Gastroesophageal sphincter (tissue), 4 donors: ENCODE measurements at regions not wholly inside any gene's neighbourhood (a gene's known extent, or its start where the extent isn't known, plus 50 kb on each side); places are given as distances from the start of the nearest gene placed in this dataset.

Experiments used
- ATAC-seq: fragments of 150-250 bp; one replicate; pipeline ENCODE4 v1.9.1; 2016; ENCODE audit warnings: mild to moderate bottlenecking, moderate library complexity
- H3K27ac ChIP-seq, 4 donors: fragments of 200-600 bp; sonication (generic) in 3 of 4; 1 replicate in 3 of 4; 2 replicates in 1 of 4; pipeline ENCODE4 v1.5.1; 2016 to 2019
- H3K27me3 ChIP-seq: fragments of 200-600 bp; sonication (generic); one replicate; pipeline ENCODE4 v1.5.1; 2019
- H3K36me3 ChIP-seq, 2 donors: fragments of 200-600 bp; sonication (generic); one replicate each; pipeline ENCODE4 v1.5.1; 2019; ENCODE audit warnings: control low read depth in 1 of 2
- H3K4me1 ChIP-seq, 3 donors: fragments of 200-600 bp; sonication (generic); 1 replicate in 2 of 3; 2 replicates in 1 of 3; pipeline ENCODE4 v1.5.1; 2016 to 2019; ENCODE audit warnings: control low read depth in 2 of 3
- H3K4me3 ChIP-seq, 2 donors: fragments of 200-600 bp; sonication (generic); one replicate each; pipeline ENCODE4 v1.5.1; 2019; ENCODE audit warnings: mild to moderate bottlenecking in 1 of 2, moderate library complexity in 1 of 2
- H3K9me3 ChIP-seq, 3 donors: fragments of 200-600 bp; sonication (generic); one replicate each; pipeline ENCODE4 v1.5.1; 2017 to 2019; ENCODE audit warnings: control low read depth in 2 of 3
- CTCF ChIP-seq, 4 experiments: fragments of 200-600 bp in 2 of 4; fragments of 450-650 bp in 2 of 4; sonication (generic) in 1 of 4; IDR thresholded peaks; one replicate each; pipeline ENCODE4 v1.5.1; 2017 to 2019; ENCODE audit warnings: antibody characterized with exemption in 4 of 4, mild to moderate bottlenecking in 2 of 4, moderate library complexity in 2 of 4
- EP300 ChIP-seq: sonication (generic); formaldehyde crosslinking; IDR thresholded peaks from one replicate; pipeline ENCODE4 v1.6.1; 2017; ENCODE audit warnings: antibody characterized with exemption, mild to moderate bottlenecking
- POLR2A ChIP-seq, 2 donors: fragments of 450-650 bp; IDR thresholded peaks; one replicate each; pipeline ENCODE4 v1.6.1; 2017; ENCODE audit warnings: antibody characterized with exemption in 2 of 2, mild to moderate bottlenecking in 2 of 2, moderate library complexity in 1 of 2
- POLR2AphosphoS5 ChIP-seq: sonication (generic); formaldehyde crosslinking; IDR thresholded peaks from one replicate; pipeline ENCODE4 v1.6.1; 2017; ENCODE audit warnings: antibody characterized with exemption
- WGBS, 2 donors: methylation state at CpG; one replicate each; pipeline ENCODE4 v1.1.5; 2018; ENCODE audit warnings: low coverage in 1 of 2; 5-methylcytosine and 5-hydroxymethylcytosine counted together

- Histone ChIP-seq H3K4me3 (no peak overlapping the region), H3K4me1 (no peaks in the 10 kb centered on the region), H3K9me3 (no peaks in the 10 kb centered on the region), H3K27me3 (no peaks in the 10 kb centered on the region), H3K27ac (no peak overlapping the region), H3K36me3 (no peaks in the 10 kb centered on the region)
- 37 to 63% methylated on average over 2 to 5 of the region's 5 CpGs for WGBS, 2 donors
- TF ChIP-seq EP300 (no peak), POLR2A (IDR thresholded peaks at IDR 0.05) (no peak), CTCF (IDR thresholded peaks at IDR 0.05) (no peak), POLR2AphosphoS5 (no peak)
- no peak for ATAC-seq
Observed at GRCh38 chr2:103529798-103530502, 768.1 kb downstream of the TMEM182 start.

- WGBS, 2 donors = 66 to 68% methylated on average over 3 of the region's 3 CpGs
- no peaks in the 10 kb centered on the region for H3K27me3 ChIP-seq
- no peak overlapping the region for H3K27ac ChIP-seq
- H3K4me3 ChIP-seq = no peak overlapping the region
- no peak for ATAC-seq
- no peaks in the 10 kb centered on the region for H3K4me1 ChIP-seq
- peaks cover 0 to 3% (median 0%) of the 10 kb centered on the region in 3 donors for H3K9me3 ChIP-seq
- no peak for TF ChIP-seq POLR2A (IDR thresholded peaks at IDR 0.05)
- TF ChIP-seq POLR2AphosphoS5 = no peak
- TF ChIP-seq CTCF (IDR thresholded peaks at IDR 0.05) = no peak
- no peak for TF ChIP-seq EP300
- no peaks in the 10 kb centered on the region for H3K36me3 ChIP-seq
Observed at GRCh38 chr2:103552775-103553174, 790.9 kb downstream of the TMEM182 start.

GRCh38 chr2:103594823-103595222, 833.0 kb downstream of the TMEM182 start:
- 100% methylated on average over 1 of the region's 3 CpGs; no CpG with 5 or more reads in 1 of the 2 donors for WGBS, 2 donors
- H3K27me3 ChIP-seq = no peaks in the 10 kb centered on the region
- no peaks in the 10 kb centered on the region for H3K36me3 ChIP-seq
- ATAC-seq = no peak
- no peaks in the 10 kb centered on the region for H3K4me1 ChIP-seq
- no peak overlapping the region for H3K4me3 ChIP-seq
- no peak overlapping the region for H3K27ac ChIP-seq
- no peak for TF ChIP-seq EP300
- no peak for TF ChIP-seq POLR2AphosphoS5
- TF ChIP-seq CTCF (IDR thresholded peaks at IDR 0.05) = no peak
- TF ChIP-seq POLR2A (IDR thresholded peaks at IDR 0.05) = no peak
- H3K9me3 ChIP-seq = peaks cover 0 to 16% (median 0%) of the 10 kb centered on the region in 3 donors

- no peak overlapping the region for H3K4me3 ChIP-seq
- peaks cover 0 to 10% (median 0%) of the 10 kb centered on the region in 3 donors for H3K9me3 ChIP-seq
- no peak for ATAC-seq
- no peaks in the 10 kb centered on the region for H3K27me3 ChIP-seq
- WGBS, 2 donors = 71 to 80% methylated on average over 6 to 7 of the region's 7 CpGs
- TF ChIP-seq POLR2A (IDR thresholded peaks at IDR 0.05) = no peak
- no peak for TF ChIP-seq POLR2AphosphoS5
- no peak for TF ChIP-seq CTCF (IDR thresholded peaks at IDR 0.05)
- TF ChIP-seq EP300 = no peak
- no peaks in the 10 kb centered on the region for H3K36me3 ChIP-seq
- no peaks in the 10 kb centered on the region for H3K4me1 ChIP-seq
- no peak overlapping the region for H3K27ac ChIP-seq
Observed at GRCh38 chr2:103605071-103605780, 843.4 kb downstream of the TMEM182 start.
